Neutrophil (primary cell): ENCODE measurements at regions not wholly inside any gene's neighbourhood (a gene's known extent, or its start where the extent isn't known, plus 50 kb on each side); places are given as distances from the start of the nearest gene placed in this dataset.

ENCODE experiments used
- H3K27ac ChIP-seq: fragments of 200-600 bp; sonication (generic); 2 replicates; pipeline ENCODE4 v1.5.1; 2016; ENCODE audit warnings: mild to moderate bottlenecking, moderate library complexity
- H3K27me3 ChIP-seq: fragments of 200-600 bp; sonication (generic); 2 replicates; pipeline ENCODE4 v1.6.0; 2016; ENCODE audit warnings: mild to moderate bottlenecking
- H3K36me3 ChIP-seq: fragments of 200-600 bp; sonication (generic); 2 replicates; pipeline ENCODE4 v1.5.1; 2017
- H3K4me1 ChIP-seq, 2 experiments: fragments of 200-600 bp in 1 of 2; sonication (generic) in 1 of 2; 1 replicate in 1 of 2; 2 replicates in 1 of 2; pipeline versions ENCODE4 v1.5.1 to v1.6.1; 2013 to 2016; ENCODE audit warnings: low read depth in 1 of 2, low read length in 1 of 2, mild to moderate bottlenecking in 1 of 2, moderate library complexity in 1 of 2; ENCODE audit not compliant: control insufficient read depth in 1 of 2, insufficient read depth in 1 of 2
- H3K4me3 ChIP-seq, 2 experiments: fragments of 200-600 bp in 1 of 2; sonication (generic) in 1 of 2; 1 replicate in 1 of 2; 2 replicates in 1 of 2; pipeline ENCODE4 v1.5.1; 2013 to 2016; ENCODE audit warnings: low read depth in 1 of 2, low read length in 1 of 2, mild to moderate bottlenecking in 1 of 2, moderate library complexity in 1 of 2
- H3K9me3 ChIP-seq: fragments of 200-600 bp; sonication (generic); 2 replicates; pipeline ENCODE4 v1.5.1; 2016
- CTCF ChIP-seq: fragments of 200-600 bp; sonication (generic); IDR thresholded peaks from 2 replicates; pipeline ENCODE4 v1.5.1; 2016; ENCODE audit warnings: antibody characterized with exemption

GRCh38 chr3:34396288-34396687 is 597.9 kb downstream of the PDCD6IP start:
- H3K4me1 ChIP-seq = no peaks in the 10 kb centered on the region
- no peak overlapping the region for H3K27ac ChIP-seq
- H3K27me3 ChIP-seq = no peaks in the 10 kb centered on the region
- TF ChIP-seq CTCF = no peak
- H3K9me3 ChIP-seq = no peaks in the 10 kb centered on the region
- no peak overlapping the region for H3K4me3 ChIP-seq
- H3K36me3 ChIP-seq = no peaks in the 10 kb centered on the region

- H3K27me3 ChIP-seq = no peaks in the 10 kb centered on the region
- no peaks in the 10 kb centered on the region for H3K4me1 ChIP-seq
- no peaks in the 10 kb centered on the region for H3K36me3 ChIP-seq
- H3K4me3 ChIP-seq = no peak overlapping the region
- H3K9me3 ChIP-seq = no peaks in the 10 kb centered on the region
- TF ChIP-seq CTCF = no peak
- H3K27ac ChIP-seq = no peak overlapping the region
Measured at GRCh38 chr3:34396956-34397355, 598.5 kb downstream of the PDCD6IP start.

- H3K4me1 ChIP-seq = no peaks in the 10 kb centered on the region
- no peaks in the 10 kb centered on the region for H3K36me3 ChIP-seq
- TF ChIP-seq CTCF = no peak
- H3K4me3 ChIP-seq = no peak overlapping the region
- no peaks in the 10 kb centered on the region for H3K27me3 ChIP-seq
- no peaks in the 10 kb centered on the region for H3K9me3 ChIP-seq
- H3K27ac ChIP-seq = no peak overlapping the region
Measured at GRCh38 chr3:34399401-34399800, 601.0 kb downstream of the PDCD6IP start.

- no peaks in the 10 kb centered on the region for H3K9me3 ChIP-seq
- TF ChIP-seq CTCF = no peak
- H3K27me3 ChIP-seq = no peaks in the 10 kb centered on the region
- H3K36me3 ChIP-seq = no peaks in the 10 kb centered on the region
- no peak overlapping the region for H3K27ac ChIP-seq
- no peaks in the 10 kb centered on the region for H3K4me1 ChIP-seq
- no peak overlapping the region for H3K4me3 ChIP-seq
Measured at GRCh38 chr3:34405159-34405558, 606.7 kb downstream of the PDCD6IP start.

- no peak overlapping the region for H3K27ac ChIP-seq
- H3K4me3 ChIP-seq = no peak overlapping the region
- no peaks in the 10 kb centered on the region for H3K4me1 ChIP-seq
- no peaks in the 10 kb centered on the region for H3K9me3 ChIP-seq
- H3K36me3 ChIP-seq = no peaks in the 10 kb centered on the region
- TF ChIP-seq CTCF = no peak
- H3K27me3 ChIP-seq = no peaks in the 10 kb centered on the region
Measured at GRCh38 chr3:34407281-34407680, 608.9 kb downstream of the PDCD6IP start.

- Histone ChIP-seq H3K36me3 (no peaks in the 10 kb centered on the region), H3K4me3 (no peak overlapping the region), H3K4me1 (no peaks in the 10 kb centered on the region), H3K27ac (no peak overlapping the region), H3K27me3 (no peaks in the 10 kb centered on the region), H3K9me3 (no peaks in the 10 kb centered on the region)
- no peak for TF ChIP-seq CTCF
Measured at GRCh38 chr3:34408088-34408487, 609.7 kb downstream of the PDCD6IP start.
